Thymus (tissue), 11 donors: ENCODE measurements at regions not wholly inside any gene's neighbourhood (a gene's known extent, or its start where the extent isn't known, plus 50 kb on each side); places are given as distances from the start of the nearest gene placed in this dataset.

Experiments used
- DNase-seq, 9 donors: peaks; one replicate each; pipeline ENCODE4 v3.0.0-alpha.2; 2013; ENCODE audit warnings: low spot score in 9 of 9, low read depth in 6 of 9, missing footprints in 1 of 9
- H3K27ac ChIP-seq, 2 donors: one replicate each; pipeline ENCODE4 v1.5.1; 2013; ENCODE audit warnings: control low read depth in 1 of 2, low read depth in 1 of 2, low read length in 1 of 2, mild to moderate bottlenecking in 1 of 2, moderate library complexity in 1 of 2
- H3K27me3 ChIP-seq, 2 donors: one replicate each; pipeline ENCODE4 v1.5.1; 2013; ENCODE audit warnings: low read length in 1 of 2; ENCODE audit not compliant: control insufficient read depth in 2 of 2, insufficient read depth in 1 of 2
- H3K36me3 ChIP-seq, 2 donors: one replicate each; pipeline ENCODE4 v1.5.1; 2013; ENCODE audit warnings: low read length in 1 of 2, mild to moderate bottlenecking in 1 of 2, moderate library complexity in 1 of 2; ENCODE audit not compliant: control insufficient read depth in 2 of 2, insufficient read depth in 2 of 2
- H3K4me1 ChIP-seq, 2 donors: one replicate each; pipeline ENCODE4 v1.5.1; 2013; ENCODE audit warnings: low read length in 2 of 2; ENCODE audit not compliant: control insufficient read depth in 2 of 2, insufficient read depth in 2 of 2
- H3K4me3 ChIP-seq, 2 donors: one replicate each; pipeline ENCODE4 v1.5.1; 2013; ENCODE audit warnings: low read length in 2 of 2, control low read depth in 1 of 2, mild to moderate bottlenecking in 1 of 2
- H3K9me3 ChIP-seq, 2 donors: one replicate each; pipeline ENCODE4 v1.5.1; 2013; ENCODE audit warnings: low read length in 1 of 2, mild to moderate bottlenecking in 1 of 2; ENCODE audit not compliant: control insufficient read depth in 2 of 2, insufficient read depth in 1 of 2
- WGBS: extraction: QIAGEN DNeasy Blood & Tissue Kit; methylation state at CpG from one replicate; pipeline ENCODE4 v1.1.7; 2013; 5-methylcytosine and 5-hydroxymethylcytosine counted together
- donor health status: healthy.

DNA sequence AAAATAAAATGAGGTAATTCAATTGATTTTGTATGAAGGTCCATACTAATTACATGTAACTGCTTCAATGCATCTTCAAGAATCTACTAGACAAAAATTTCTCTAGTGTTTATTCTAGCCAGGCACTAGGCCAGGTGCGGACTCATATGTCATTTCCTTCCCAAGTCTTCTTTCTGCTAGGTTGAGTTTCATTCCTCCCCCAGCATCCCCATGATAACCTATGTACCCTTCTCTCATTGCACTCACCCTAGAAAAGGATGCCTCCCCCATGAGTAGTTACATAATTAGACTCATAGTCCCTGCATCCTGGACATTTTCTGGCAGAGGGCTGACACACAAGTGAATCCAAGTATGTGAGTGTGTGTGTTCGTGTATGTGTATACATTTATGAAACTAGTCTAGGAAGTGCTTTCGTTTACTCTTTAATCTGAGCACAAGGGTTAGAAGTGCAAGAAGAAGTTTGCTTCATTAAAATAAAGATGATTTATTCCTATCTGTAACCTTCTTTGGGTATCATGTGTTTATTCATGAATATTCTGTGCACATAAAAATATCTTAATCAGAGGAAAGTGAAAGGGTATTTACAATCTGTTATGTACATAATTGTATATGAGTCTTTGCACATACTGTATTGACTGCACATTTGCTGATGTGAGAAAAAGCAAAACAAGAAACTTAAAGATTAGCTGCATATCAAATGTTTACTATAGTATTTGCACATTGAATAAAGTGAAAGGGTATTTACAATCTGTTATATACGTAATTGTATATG, 585.6 kb upstream of the ZNF717 start:
- Histone ChIP-seq H3K36me3 (no peaks in the 10 kb centered on the region), H3K27ac (no peak overlapping the region), H3K4me3 (no peak overlapping the region), H3K27me3 (no peaks in the 10 kb centered on the region), H3K4me1 (no peaks in the 10 kb centered on the region), H3K9me3 (no peaks in the 10 kb centered on the region)
- 89% methylated on average over 4 of the region's 4 CpGs for WGBS
- DNase-seq: peak in 1 of 9 donors; percentile 1

DNA sequence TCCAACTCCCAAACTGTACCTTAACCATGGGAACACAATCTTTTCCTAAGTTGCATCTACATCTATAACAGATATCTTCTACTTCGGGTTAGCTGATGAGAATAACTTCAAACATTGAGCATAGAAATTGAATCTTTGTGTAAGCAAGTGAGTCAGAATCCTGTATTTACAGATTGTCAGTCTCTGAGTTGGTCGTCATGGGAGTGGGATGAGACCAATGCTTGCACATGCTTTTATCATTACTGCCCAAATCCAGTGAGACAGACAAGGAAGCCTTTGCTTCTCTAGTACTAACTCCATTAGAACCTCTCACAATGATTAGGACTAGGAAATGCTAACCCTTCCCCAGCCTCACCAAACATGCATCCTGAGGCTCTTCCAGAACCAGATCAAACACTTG, 587.1 kb upstream of the ZNF717 start:
- H3K9me3 ChIP-seq: no peaks in the 10 kb centered on the region
- H3K36me3 ChIP-seq: no peaks in the 10 kb centered on the region
- DNase-seq: no peak
- no peaks in the 10 kb centered on the region for H3K27me3 ChIP-seq
- H3K27ac ChIP-seq: no peak overlapping the region
- no peaks in the 10 kb centered on the region for H3K4me1 ChIP-seq
- no peak overlapping the region for H3K4me3 ChIP-seq
- WGBS: 87% methylated on average over 2 of the region's 2 CpGs

DNA sequence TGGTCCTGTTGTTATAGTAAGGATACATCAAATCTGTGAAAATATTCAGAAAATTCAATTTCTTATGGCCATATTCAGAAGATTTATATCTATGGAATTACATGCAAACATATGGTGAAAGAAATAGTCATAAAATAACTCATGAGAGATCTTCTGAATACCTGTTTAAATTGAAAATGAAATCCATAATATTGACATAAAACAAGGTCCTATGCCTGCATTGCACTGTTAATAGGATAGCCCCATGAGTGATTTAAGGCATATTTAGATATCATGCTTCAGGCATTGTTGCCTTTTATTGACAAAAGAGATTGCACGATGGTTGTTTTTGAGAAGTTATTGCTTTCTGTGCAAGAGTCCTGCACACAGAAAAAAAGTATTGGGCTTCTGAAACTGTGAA, 591.7 kb upstream of the ZNF717 start:
- H3K9me3 ChIP-seq: no peaks in the 10 kb centered on the region
- no peak for DNase-seq
- no peak overlapping the region for H3K27ac ChIP-seq
- no peak overlapping the region for H3K4me3 ChIP-seq
- no peaks in the 10 kb centered on the region for H3K4me1 ChIP-seq
- H3K36me3 ChIP-seq: no peaks in the 10 kb centered on the region
- H3K27me3 ChIP-seq: no peaks in the 10 kb centered on the region
- 95% methylated on average over 1 of the region's 1 CpG for WGBS

- Histone ChIP-seq H3K9me3 (no peaks in the 10 kb centered on the region), H3K36me3 (no peaks in the 10 kb centered on the region), H3K27me3 (no peaks in the 10 kb centered on the region), H3K27ac (no peak overlapping the region), H3K4me1 (no peaks in the 10 kb centered on the region), H3K4me3 (no peak overlapping the region)
- 91% methylated on average over 4 of the region's 4 CpGs for WGBS
- no peak for DNase-seq
Measured at GRCh38 chr3:76378789-76379188, 593.4 kb upstream of the ZNF717 start.

GRCh38 chr3:76383781-76384180, 598.4 kb upstream of the ZNF717 start:
- no peak for DNase-seq
- Histone ChIP-seq H3K4me3 (no peak overlapping the region), H3K4me1 (no peaks in the 10 kb centered on the region), H3K36me3 (no peaks in the 10 kb centered on the region), H3K9me3 (no peaks in the 10 kb centered on the region), H3K27ac (no peak overlapping the region), H3K27me3 (no peaks in the 10 kb centered on the region)
- 87% methylated on average over 6 of the region's 6 CpGs for WGBS

- no peaks in the 10 kb centered on the region for H3K9me3 ChIP-seq
- WGBS: 77% methylated on average over 2 of the region's 2 CpGs
Measured at GRCh38 chr3:76387000-76387399, 601.7 kb upstream of the ZNF717 start.

GRCh38 chr3:76400141-76400540, 614.8 kb upstream of the ZNF717 start:
- no peaks in the 10 kb centered on the region for H3K9me3 ChIP-seq

More at GRCh38 chr3:76387000-76387399, 601.7 kb upstream of the ZNF717 start:
- Histone ChIP-seq H3K4me1 (no peaks in the 10 kb centered on the region), H3K36me3 (no peaks in the 10 kb centered on the region), H3K4me3 (no peak overlapping the region), H3K27me3 (no peaks in the 10 kb centered on the region), H3K27ac (no peak overlapping the region)
- DNase-seq: no peak

DNA sequence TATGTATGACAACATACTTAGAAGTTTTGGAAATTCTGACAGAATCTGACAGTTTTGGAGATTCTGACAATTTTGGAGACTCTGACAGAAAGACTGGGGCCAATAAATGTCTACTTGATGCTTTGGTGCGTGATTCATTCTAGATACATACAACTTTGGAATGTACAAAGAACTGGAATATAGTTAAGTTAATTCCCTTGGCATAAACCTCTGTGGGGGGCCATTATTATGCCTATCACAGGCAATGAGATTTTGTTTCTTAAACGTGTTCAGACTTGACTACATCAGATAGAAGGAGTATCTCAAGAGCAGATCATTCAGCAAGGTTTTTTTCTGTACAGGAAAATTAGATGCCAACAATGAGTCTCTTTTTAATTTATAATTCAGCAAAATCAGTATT, 617.6 kb upstream of the ZNF717 start:
- no peaks in the 10 kb centered on the region for H3K27me3 ChIP-seq
- no peaks in the 10 kb centered on the region for H3K9me3 ChIP-seq
- no peaks in the 10 kb centered on the region for H3K4me1 ChIP-seq
- H3K36me3 ChIP-seq: no peaks in the 10 kb centered on the region
- 61% methylated on average over 2 of the region's 2 CpGs for WGBS
- H3K27ac ChIP-seq: no peak overlapping the region
- DNase-seq: no peak
- H3K4me3 ChIP-seq: no peak overlapping the region

More at GRCh38 chr3:76400141-76400540, 614.8 kb upstream of the ZNF717 start:
- WGBS: 75% methylated on average over 1 of the region's 1 CpG
- H3K4me1 ChIP-seq: no peaks in the 10 kb centered on the region
- H3K36me3 ChIP-seq: no peaks in the 10 kb centered on the region
- DNase-seq: no peak
- no peak overlapping the region for H3K27ac ChIP-seq
- H3K27me3 ChIP-seq: no peaks in the 10 kb centered on the region
- no peak overlapping the region for H3K4me3 ChIP-seq

DNA sequence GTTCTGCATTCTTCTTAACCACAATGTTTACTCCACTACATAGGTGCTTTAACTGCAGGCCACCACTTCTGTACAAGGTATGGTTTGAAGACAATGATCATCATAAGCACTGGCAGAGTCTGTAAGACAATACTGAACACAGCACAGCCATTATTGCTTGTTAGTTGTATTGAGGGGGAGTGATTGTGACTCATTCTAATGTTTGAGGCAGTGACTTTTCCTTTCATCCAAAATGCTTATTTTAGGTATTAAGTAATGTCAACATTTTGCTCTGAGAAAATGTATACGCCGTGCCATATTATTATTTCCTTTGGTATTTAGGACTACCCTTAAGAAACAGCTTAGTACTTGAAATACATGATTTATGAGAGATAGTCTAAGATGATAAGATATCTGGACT, 618.2 kb upstream of the ZNF717 start:
- H3K4me1 ChIP-seq: no peaks in the 10 kb centered on the region
- WGBS: 46% methylated on average over 2 of the region's 2 CpGs
- DNase-seq: no peak

More for the DNA sequence above, 618.2 kb upstream of the ZNF717 start:
- no peak overlapping the region for H3K27ac ChIP-seq
- H3K27me3 ChIP-seq: no peaks in the 10 kb centered on the region
- no peaks in the 10 kb centered on the region for H3K36me3 ChIP-seq
- no peak overlapping the region for H3K4me3 ChIP-seq
- H3K9me3 ChIP-seq: no peaks in the 10 kb centered on the region
